ENCODE measurements at regions not wholly inside any gene's neighbourhood (a gene's known extent, or its start where the extent isn't known, plus 50 kb on each side); places are given as distances from the start of the nearest gene placed in this dataset.
"Not testable (repeated sequence)": the region's sequence is repeated elsewhere in the genome, so short reads cannot be mapped to it uniquely, and the experiment has no call there.

DNA sequence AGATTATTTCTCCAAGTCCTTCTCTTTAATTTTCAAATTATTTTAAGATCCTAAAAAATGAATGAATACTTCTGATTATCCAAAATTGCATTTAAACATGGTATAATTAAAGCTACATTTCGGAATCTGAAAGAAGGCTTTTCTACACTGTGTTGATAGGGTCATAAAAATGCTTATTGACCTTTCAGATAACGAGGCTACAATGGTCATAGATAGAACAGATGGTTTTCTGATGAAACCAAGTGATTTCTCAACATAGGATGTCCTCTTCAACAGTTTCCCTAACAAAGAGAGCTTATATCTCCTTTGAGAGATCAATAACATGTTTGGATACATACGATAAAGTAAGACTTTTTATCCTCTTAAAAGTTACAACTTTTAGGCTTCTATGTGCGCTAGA lies 201.1 kb downstream of the PTH2R start:
- in situ Hi-C loops (cut with MboI; ENCODE audit: low sequenced_read_pairs), result no loop called here

DNA sequence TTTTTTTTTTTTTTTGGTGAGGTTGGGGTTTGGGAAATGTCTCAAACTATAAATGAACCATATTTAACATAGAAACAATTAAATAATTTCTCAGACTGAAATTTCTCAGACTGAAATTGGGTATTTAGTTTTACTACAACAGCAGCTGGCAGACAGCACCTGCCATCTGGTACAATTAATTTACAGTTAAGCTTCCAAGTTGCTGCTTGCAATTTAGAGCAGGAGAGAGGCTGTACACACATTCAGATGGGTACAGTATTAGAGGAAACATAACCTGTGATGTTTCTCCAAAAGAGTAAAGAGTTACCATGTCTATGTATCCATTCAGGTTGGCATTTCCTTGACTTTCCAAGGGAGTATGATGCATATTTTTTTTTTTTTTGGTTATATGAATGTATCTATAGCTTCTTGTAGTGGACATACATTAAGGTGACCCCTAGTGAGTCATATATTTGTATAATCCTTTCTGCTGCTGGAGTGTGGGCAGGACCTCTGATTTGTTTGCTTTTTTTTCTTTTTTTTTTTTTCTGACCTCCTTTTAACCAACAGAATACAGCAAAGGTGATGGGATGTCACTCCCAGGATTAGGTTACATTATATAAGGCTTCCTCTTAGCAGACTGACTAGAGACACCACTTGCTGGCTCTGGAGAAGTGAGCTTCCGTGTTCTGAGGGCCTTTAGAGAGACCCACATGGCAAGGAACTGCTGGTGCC lies 201.7 kb downstream of the PTH2R start:
- in situ Hi-C loops (cut with MboI; ENCODE audit: low sequenced_read_pairs), result no loop called here

DNA sequence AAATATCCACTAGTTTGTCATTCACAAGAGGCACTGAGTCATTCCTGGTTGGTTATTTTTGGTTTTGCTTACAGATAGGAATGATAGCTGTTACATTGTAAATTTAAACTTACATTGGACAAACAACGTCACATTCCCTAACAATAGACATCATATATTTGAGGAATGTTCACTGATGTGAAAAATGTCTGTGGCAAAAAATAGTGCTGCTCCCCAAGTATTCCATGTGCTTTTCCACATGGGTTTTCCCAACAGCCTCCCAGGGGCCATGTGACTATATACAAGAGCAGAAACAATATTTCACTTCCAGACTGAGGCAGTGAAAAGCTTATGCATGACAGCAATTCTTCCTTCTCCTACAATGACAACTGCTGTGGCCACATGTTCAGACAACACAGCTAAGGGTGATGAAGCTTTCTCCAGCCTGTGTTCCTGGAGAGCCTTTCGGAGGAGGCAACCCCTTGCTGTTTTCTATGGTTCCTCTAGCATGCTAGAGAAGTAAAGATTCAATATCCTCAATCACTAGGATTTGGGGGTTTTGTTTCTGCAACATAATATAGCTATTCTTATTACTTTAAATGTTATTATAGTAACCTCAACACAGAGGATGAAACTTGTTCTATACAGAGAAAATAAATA lies 202.7 kb downstream of the PTH2R start:
- in situ Hi-C loops (cut with MboI; ENCODE audit: low sequenced_read_pairs), result no loop called here

DNA sequence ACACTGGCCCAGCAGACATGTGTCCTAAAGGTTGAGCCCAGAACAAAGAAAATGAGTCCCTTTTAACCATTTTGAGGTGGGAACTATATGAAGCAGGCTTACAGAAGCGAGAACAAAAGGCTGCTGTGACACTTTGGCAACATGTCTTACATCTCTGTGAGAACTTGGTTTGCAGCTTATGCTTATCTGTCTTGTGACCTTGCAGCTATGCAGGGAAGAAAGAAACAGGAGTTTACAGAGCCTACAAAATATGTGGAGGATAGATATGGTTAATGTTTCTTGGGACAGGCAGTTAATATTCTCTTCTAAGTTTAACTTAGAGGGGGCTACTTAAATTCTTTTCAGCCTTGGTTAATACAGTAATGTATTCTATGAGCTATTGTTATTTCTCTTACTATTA lies 209.1 kb downstream of the PTH2R start:
- in situ Hi-C loops (cut with MboI; ENCODE audit: low sequenced_read_pairs), result not testable (repeated sequence)

DNA sequence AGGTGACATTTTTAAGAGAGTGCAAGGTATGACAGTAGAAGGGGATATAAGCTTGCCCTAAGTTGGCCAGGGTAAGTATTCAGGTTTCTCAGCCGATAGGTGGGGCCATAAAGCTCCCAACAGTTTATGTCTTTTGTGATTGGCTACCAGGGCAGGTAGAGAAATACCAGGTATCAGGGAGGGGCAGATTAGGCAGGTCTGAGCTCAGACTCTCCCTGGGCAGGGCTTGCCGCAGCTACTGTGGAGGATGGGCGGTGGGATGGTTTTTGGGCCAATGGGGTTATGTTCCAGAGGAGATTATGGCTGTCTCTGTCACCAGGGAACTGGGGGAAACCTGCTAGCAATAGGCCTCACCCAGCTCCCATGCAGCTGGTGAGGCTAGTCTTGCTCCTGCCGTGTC lies 211.6 kb downstream of the PTH2R start:
- in situ Hi-C loops (cut with MboI; ENCODE audit: low sequenced_read_pairs), result no loop called here

DNA sequence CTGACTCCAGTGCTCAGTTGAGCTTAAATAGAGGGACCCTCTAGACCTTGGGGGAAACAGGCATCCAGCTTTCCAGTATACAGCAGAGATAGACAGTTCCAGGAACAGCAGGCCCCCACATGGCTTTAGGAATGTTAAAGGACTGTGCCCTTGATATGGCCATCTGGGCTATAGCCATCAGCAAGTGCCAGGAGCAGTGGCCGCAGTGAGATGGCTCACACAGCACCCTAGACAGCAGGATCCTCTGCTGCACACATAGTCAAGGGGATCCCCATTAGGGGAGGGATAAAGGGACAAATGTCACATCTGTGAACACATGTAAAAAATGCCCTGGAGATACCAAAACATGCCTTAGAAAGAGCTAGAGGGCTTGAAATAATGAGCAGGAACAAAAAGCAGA lies 213.4 kb downstream of the PTH2R start:
- in situ Hi-C loops (cut with MboI; ENCODE audit: low sequenced_read_pairs), result no loop called here

DNA sequence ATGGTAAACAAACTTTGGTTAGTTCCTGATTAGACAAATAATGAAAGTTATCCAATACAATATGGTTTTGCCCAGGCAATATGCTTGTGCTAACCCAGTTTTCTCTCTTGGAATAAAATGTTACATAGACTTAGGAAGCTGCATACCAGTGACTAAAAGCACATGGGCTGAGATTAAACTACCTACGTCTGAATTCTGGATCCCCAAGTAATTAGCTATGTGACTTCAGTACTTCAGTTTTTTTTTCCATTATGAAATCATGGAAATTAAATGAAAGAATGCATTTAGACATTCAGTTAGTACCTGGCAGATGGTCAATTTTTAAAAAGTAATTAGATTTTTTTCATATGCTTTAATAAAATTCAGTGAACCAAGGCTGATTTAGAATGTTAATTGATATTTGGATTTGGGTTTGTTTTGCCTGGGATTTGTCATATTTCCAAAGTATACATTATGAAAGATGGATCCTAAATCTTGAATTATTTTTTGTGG lies 213.9 kb downstream of the PTH2R start:
- in situ Hi-C loops (cut with MboI; ENCODE audit: low sequenced_read_pairs), result no loop called here

DNA sequence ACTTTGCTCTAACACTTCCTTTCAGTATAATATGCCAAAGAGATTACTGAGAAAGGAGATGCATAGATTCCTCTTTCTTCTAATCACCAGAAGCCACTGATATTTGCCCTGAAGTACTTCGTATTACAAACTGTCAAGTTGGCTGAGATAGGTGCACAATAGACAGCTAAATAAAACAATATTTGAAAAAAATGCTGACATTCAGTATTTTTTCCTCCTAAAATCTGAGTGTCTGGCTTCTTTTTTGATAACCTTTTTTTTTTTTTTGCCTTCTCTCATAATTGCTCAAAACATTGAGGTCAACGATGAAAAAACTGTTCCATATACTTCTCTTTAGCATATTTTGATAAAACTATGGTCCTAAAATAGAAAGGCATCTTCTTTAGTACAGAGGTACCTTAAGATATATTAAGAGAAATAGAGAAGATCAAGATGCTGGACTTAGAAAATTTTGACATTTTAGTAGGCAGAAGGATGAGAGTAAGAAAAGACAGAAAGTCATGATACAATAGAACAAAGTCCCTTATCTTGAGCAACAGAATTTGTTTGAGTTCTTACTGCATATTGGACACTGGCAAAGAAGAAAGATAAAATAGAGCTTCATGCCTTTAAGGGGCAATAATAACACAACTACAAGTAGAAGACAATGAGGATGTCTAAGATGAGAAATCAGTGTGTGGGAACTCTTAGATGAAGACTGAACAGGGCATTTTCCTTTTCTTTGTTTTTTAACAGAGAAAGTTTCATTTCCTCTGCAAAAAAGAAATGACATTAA lies 220.7 kb downstream of the PTH2R start:
- in situ Hi-C loops (cut with MboI; ENCODE audit: low sequenced_read_pairs), result no loop called here

DNA sequence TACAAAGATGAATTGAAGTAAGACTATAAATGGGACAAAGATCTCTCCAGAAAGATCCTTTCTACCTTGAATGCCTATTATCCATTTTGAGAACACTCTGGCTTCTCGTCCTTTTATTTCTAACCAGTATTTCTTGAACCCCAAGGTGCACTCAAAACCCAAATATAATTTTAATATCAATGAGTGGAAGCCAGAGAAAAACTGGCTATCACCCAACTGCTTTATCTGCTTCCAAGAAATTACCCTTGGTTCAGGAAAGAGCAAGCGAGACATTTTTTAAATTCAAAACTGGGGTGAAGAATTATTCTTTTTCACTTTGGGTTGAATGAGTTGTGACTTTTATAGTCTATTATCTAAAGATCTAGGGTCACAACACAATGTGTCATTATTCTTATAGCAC lies 221.3 kb downstream of the PTH2R start:
- in situ Hi-C loops (cut with MboI; ENCODE audit: low sequenced_read_pairs), result no loop called here

DNA sequence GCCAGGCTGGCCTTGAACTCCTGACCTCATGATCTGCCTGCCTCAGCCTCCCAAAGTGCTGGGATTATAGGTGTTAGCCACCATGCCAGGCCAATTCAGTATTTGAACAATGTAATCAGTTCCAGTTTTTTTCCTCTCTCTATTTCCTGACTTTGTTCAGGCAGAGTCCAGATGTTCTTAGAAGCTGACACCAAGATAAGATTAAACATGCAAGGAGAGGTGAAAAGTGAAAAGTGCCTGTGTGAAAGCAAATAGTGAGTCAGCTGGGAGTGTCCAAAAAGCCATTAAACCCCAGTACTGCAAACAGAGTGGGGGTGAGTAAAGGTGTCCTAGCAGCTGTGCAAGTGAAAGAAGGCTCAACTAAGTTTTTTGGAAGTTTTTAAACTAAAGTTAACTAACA lies 231.5 kb downstream of the PTH2R start:
- in situ Hi-C loops (cut with MboI; ENCODE audit: low sequenced_read_pairs), result no loop called here

DNA sequence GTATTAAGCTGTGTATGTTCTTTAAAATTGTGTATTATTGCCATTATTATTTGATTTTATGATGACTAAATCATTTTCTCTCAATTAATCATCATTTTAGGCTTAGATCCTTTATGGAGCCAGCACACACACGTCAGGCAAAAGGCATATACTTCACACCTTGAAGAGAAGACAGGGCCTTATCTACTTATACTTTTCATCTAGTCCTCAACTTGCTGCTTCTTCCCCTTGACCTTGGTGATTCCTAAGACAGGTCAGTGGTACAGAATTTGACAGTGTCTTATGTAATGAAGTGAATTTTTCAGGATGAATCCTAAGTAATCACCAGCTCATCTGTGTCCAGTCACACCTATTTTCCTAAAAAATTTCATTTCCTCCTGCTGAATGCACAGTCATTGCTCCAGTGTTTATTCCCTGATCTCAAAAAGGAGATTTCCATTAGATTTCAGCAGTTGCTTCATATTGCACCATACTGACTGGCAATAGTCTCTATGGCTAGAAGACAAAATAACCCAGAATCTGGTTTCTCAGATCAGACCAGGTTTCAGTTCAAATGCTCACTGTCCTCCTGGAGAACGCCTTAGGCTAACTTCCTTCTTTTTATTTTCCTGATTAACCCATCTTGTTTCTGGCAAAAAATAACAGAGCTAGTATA lies 235.7 kb downstream of the PTH2R start:
- in situ Hi-C loops (cut with MboI; ENCODE audit: low sequenced_read_pairs), result no loop called here

DNA sequence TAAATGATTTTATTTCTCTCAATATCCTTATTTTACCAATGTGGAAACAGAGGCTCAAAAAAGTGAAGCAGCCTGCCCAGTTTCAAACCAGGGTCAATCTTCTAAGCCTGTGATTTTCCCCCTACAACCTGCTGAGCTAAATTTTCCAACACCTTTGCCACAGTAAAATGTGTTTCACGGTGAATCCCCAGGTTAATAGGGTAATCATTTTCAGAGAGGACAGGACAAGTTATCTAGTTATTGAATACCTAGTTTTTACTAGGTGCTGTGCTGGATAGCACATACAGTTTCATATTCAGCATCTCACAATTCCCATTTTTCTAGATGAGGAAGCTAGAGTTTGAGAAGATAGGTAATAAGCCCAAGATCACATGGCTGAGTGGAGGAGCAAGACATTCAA lies 236.6 kb downstream of the PTH2R start:
- in situ Hi-C loops (cut with MboI; ENCODE audit: low sequenced_read_pairs), result no loop called here

DNA sequence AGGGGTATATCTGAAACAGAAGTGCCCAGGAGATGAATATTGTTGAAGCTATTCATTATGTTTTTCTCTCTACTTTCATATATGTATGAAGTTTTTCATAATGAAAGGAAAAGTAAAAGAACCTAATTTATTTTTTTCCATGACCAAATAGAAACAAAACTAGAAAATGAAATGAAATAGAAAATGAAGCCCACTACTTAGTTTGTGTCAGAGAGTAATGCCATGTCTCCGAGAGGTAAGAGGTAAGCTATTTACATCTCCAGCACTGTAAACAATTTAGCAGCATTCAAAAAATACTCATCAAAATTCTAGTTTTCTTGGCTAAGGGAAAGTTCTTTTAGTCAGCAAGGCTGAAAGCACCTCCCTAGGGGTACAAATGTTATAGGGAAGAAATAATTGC lies 238.6 kb downstream of the PTH2R start:
- in situ Hi-C loops (cut with MboI; ENCODE audit: low sequenced_read_pairs), result no loop called here

DNA sequence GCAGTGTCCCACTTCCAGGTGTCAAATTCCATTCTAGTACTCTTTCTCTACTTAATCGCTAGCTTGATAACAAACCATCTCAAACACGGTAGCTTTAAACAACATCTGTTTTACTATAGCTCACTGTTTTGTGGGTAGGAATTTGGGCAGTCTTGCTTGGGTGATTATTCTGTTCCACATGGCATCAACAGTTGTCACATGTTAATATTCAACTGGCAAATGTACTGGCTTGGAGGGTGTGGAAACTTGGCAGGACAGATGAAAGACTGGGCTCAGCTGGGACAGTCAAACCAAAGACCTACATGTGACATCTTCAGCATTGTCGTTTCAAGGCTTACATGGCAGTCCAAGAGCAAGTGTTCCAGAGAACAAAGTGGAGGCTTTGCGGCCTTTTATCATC lies 241.8 kb downstream of the PTH2R start:
- in situ Hi-C loops (cut with MboI; ENCODE audit: low sequenced_read_pairs), result no loop called here

DNA sequence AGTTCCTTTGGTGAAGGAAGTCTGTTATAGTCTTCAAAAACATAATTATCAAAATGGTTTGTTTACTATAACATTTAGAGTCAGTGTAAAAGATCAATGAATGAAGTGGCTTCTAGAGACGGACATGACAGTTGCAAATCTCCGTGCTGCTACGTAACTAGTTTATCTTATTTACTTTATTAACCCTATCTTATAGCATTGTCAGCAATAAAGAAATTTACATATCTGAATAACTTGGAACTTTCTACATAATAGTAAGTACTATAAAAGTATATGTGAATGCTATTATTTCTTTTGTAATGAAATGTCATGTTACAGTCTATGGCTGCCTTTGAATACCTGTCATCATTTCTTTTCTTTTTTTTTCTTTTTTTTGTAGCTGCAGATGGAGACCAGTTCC lies 246.8 kb downstream of the PTH2R start:
- in situ Hi-C loops (cut with MboI; ENCODE audit: low sequenced_read_pairs), result no loop called here

DNA sequence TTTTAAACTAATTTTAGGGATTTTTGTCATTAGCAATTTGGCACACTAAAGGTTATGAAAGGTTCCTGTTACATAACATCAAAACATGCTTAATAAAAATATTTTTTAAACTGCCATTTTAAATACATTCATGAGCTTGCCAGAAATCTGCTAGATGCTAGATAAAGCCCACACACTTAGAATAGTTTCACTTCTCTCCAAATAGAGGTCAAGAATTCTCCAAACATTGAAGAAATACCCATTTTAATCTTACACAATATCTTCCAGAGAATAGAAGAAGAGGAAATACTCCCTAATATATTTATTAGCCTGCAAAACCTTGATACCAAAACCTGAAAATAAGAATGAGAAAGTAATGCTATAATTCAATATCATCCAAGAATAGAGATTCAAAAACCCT lies 247.5 kb downstream of the PTH2R start:
- in situ Hi-C loops (cut with MboI; ENCODE audit: low sequenced_read_pairs), result no loop called here

DNA sequence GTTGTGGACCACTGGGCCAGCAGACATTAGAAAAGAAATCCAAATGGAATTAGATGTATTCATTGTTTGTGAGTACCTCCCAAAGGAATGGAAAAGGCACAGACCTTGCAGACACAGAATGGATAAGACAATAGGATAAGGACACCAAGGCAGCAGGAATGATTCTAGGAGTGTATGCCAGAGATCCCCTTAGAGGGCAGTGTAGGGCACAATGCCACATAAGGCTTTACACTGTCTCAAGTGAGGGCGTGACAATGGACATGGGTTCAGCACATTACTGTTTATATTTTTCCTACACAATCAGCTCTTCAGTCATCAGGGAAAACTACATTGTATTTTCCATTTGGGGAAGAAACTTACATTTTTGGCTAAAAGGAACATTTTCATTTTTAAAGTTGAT lies 250.9 kb downstream of the PTH2R start:
- in situ Hi-C loops (cut with MboI; ENCODE audit: low sequenced_read_pairs), result no loop called here

DNA sequence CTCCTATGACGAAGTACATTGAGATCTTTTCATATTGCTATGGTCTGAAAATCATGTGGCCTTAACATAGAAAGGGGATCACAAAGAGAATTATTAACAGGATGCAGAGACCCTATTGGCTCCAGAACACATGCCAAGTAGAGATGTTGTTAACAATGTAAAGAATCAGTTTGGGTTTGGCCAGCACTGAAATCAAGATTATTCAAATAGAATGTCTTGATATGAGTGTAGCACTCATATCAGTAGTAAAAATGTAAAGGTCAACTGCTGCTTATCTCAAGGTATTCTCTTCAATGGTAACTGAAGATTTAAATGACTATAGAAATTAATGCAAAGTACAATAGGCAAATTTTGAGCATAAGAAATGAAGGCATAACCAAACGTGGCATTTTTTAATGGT lies 262.8 kb downstream of the PTH2R start:
- in situ Hi-C loops (cut with MboI; ENCODE audit: low sequenced_read_pairs), result no loop called here

DNA sequence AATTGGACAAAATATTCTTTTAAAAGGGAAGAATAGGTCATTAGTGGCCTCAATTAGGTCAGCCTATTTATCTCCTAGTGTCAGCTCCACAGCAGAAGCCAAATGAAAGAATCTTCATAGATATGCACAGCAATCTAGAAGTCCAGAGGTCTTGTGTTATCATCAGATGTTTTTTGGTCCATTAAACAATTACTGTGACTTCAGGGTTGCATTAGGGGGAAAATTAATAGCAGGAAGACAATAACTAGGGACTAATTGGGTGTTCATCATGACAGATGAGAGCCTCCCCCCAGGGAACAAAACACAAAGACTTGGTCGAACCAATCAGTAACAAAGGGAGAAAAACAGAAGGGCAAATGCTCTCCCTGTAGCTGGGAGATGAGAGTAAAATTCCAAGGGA lies 264.7 kb downstream of the PTH2R start:
- in situ Hi-C loops (cut with MboI; ENCODE audit: low sequenced_read_pairs), result no loop called here

DNA sequence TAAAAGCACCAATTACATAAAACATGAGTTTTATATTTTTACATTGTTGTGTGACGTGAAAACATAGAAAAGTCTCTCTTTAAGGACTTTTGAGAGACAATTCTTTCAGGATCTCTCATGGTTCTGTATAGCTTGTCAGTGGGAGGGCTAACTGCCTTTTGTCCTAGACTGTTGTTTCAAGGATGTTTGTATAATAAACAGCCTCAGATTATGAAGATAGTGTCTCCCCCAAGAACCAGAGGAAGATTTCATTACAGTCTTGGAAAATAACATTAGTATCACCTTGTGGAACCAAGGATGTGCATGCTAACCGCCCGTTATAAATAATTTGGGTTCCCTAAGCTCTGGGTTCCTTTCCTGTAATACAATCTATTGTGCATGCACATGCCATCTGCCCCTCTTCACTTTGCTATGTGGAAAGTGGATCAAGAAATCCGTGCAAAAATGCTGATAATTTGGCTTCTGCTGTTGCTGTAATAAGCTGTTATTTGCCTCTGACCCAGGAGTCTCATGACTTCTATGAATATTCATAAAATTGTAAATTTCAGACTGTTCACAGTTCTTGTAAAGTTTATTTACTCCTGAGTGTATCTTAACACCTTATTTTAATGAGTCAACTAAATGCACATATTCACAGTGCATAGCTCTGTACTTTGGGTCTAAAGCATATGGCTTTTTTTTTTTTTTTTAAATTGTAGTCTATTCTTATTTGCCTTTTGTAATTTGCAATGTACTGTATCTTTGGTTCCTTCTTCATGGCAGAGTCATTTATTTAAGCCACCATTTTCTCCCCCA lies 265.5 kb downstream of the PTH2R start:
- in situ Hi-C loops (cut with MboI; ENCODE audit: low sequenced_read_pairs), result no loop called here

DNA sequence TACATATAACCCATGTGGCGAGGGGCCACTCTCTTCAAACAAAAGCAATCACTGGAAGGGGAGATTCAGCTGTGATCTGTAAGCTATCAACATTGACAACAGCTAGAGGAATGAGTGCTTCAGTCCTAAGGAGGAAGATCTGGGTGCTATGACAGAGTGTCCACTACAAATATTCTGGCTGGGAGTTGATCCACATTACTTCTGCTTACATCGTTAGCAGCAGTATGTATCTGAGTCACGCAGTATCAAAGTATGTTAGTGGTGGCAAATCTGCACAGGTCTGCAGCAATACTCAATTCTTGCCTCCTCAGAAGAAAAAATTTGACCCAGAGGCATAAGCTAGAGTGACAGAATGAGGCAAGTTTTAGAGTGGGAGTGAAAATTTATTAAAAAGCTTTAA lies 267.0 kb downstream of the PTH2R start:
- in situ Hi-C loops (cut with MboI; ENCODE audit: low sequenced_read_pairs), result no loop called here
